ENCODE measurements at regions not wholly inside any gene's neighbourhood (a gene's known extent, or its start where the extent isn't known, plus 50 kb on each side); places are given as distances from the start of the nearest gene placed in this dataset.
A peak's percentile ranks its signal among the peaks of the same experiment; 100 is the strongest.
"Not testable (repeated sequence)": the region's sequence is repeated elsewhere in the genome, so short reads cannot be mapped to it uniquely, and the experiment has no call there.

GRCh38 chr3:125779276-125779675 lies 184.0 kb upstream of the OSBPL11 start:
- H3K4me1 Mint-ChIP-seq (ENCODE audit: low read depth); H3K9me3 Mint-ChIP-seq; DNase-seq (ENCODE audit: low spot score); H3K4me3 Mint-ChIP-seq; H3K27me3 Mint-ChIP-seq (ENCODE audit: insufficient read depth); H3K36me3 Mint-ChIP-seq (ENCODE audit: low read depth); intact Hi-C loops (cut with micrococcal nuclease); H3K27ac Mint-ChIP-seq: not testable (repeated sequence)

- H3K36me3 Mint-ChIP-seq (ENCODE audit: low read depth); H3K27ac Mint-ChIP-seq; H3K4me1 Mint-ChIP-seq (ENCODE audit: low read depth); H3K4me3 Mint-ChIP-seq; H3K9me3 Mint-ChIP-seq; intact Hi-C loops (cut with micrococcal nuclease); DNase-seq (ENCODE audit: low spot score); H3K27me3 Mint-ChIP-seq (ENCODE audit: insufficient read depth): not testable (repeated sequence)
Observed at GRCh38 chr3:125779918-125780317, 184.6 kb upstream of the OSBPL11 start.

DNA sequence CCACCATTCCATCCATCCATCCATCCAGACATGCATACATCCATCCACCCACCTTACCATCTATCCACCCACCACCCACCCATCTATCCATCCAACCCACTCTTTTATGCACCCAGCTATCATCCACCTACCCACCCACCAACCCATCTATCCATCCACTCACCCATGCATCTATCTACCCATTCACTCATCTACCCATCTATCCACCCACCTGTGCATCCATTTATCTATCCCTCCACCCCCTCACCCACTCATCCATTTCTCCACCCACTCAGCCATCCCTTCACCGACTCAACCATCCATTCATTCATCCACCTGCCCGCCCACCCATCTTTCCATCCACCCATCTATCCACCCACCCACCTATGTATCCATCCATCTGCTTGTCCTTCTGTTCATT lies 186.4 kb upstream of the OSBPL11 start:
- H3K36me3 Mint-ChIP-seq (ENCODE audit: low read depth); H3K4me3 Mint-ChIP-seq; H3K27me3 Mint-ChIP-seq (ENCODE audit: insufficient read depth); H3K4me1 Mint-ChIP-seq (ENCODE audit: low read depth); intact Hi-C loops (cut with micrococcal nuclease); H3K27ac Mint-ChIP-seq; DNase-seq (ENCODE audit: low spot score); H3K9me3 Mint-ChIP-seq: not testable (repeated sequence)

DNA sequence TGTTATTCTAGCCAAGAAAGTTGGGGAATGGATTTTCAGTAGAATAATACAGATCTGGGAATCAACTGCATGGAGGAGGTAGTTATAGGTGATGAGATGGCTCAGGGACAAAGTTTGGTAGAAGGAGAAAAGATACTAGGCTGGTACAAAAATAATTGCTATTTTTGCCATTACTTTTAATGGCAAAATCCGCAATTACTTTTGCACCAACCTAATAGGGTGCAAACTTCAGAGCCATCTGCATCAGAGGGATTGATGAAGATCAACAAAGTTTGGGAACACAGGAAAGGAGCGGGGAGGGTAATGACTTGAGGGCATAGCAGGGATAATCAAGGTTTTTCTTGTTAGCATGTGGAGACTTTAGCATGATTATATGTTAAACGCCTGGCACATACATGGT lies 178.7 kb upstream of the ROPN1B start:
- H3K36me3 Mint-ChIP-seq (ENCODE audit: low read depth); H3K4me1 Mint-ChIP-seq (ENCODE audit: low read depth); DNase-seq (ENCODE audit: low spot score); intact Hi-C loops (cut with micrococcal nuclease); H3K4me3 Mint-ChIP-seq; H3K27ac Mint-ChIP-seq; H3K9me3 Mint-ChIP-seq: not testable (repeated sequence)
- H3K27me3 Mint-ChIP-seq (ENCODE audit: insufficient read depth) = peaks cover 12% of the 10 kb centered on the region

DNA sequence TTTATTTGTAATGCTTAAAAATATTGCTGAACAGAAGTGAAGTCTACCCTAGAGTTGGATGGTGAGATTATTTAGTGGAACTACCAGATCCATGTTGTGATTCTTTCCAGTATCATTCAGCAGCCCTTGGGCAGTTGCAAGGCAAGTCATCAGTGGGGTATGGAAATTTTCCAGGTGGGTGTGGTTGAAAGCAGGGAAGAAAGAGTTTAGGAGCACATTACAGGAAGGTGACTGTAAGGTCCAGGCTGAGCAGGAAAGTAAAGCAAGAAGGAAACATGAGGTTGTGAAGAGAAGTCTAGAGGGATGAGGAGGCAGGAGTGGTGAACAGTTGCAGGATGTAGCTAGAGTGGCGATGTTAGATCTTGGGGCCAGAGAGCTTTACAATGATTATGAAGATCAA lies 178.0 kb upstream of the ROPN1B start:
- DNase-seq (ENCODE audit: low spot score); H3K27ac Mint-ChIP-seq; H3K4me1 Mint-ChIP-seq (ENCODE audit: low read depth); H3K36me3 Mint-ChIP-seq (ENCODE audit: low read depth); H3K9me3 Mint-ChIP-seq; H3K4me3 Mint-ChIP-seq; intact Hi-C loops (cut with micrococcal nuclease): not testable (repeated sequence)
- H3K27me3 Mint-ChIP-seq (ENCODE audit: insufficient read depth) = peaks cover 12% of the 10 kb centered on the region

DNA sequence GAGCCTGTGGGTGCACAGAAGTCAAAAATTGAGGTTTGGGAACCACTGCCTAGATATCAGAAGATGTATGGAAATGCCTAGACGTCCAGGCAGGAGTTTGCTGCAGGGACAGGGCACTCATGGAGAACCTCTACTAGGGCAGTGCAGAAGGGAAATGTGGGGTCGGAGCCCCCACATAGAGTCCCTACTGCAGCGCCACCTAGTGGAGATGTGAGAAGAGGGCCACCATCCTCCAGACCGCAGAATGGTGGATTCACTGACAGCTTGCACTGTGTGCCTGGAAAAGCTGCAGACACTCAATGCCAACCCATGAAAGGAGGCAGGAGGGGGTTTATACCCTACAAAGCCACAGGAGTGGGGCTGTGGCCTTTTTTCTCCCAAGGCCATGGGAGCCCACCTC lies 159.0 kb upstream of the ROPN1B start:
- H3K27me3 Mint-ChIP-seq (ENCODE audit: insufficient read depth); H3K4me1 Mint-ChIP-seq (ENCODE audit: low read depth); intact Hi-C loops (cut with micrococcal nuclease); H3K36me3 Mint-ChIP-seq (ENCODE audit: low read depth); H3K27ac Mint-ChIP-seq; H3K4me3 Mint-ChIP-seq; DNase-seq (ENCODE audit: low spot score): not testable (repeated sequence)
- H3K9me3 Mint-ChIP-seq = peaks cover 38% of the 10 kb centered on the region

DNA sequence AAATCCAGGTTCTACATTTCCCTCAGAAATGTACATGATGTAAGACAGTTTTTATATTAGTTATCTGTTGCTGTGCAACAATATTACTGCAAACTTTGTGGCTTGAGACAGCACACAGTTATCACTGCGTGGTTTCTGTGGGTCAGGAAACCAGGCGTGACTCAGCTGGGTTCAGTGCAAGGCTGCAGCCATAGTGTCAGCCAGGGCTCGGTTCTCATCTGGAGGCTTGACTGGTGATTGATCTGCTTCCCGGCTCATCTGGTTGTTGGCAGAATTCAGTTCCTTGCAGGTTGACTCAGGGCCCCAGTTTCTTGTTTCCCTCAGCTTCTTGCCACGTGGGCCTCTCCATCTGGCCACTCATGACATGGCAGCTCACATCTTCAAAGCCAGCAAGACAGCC lies 146.8 kb upstream of the ROPN1B start:
- H3K36me3 Mint-ChIP-seq (ENCODE audit: low read depth); H3K4me3 Mint-ChIP-seq; intact Hi-C loops (cut with micrococcal nuclease); H3K27me3 Mint-ChIP-seq (ENCODE audit: insufficient read depth); H3K27ac Mint-ChIP-seq; H3K4me1 Mint-ChIP-seq (ENCODE audit: low read depth): not testable (repeated sequence)
- peaks cover 13% of the 10 kb centered on the region for H3K9me3 Mint-ChIP-seq
- DNase-seq (ENCODE audit: low spot score) = peak; percentile 2

DNA sequence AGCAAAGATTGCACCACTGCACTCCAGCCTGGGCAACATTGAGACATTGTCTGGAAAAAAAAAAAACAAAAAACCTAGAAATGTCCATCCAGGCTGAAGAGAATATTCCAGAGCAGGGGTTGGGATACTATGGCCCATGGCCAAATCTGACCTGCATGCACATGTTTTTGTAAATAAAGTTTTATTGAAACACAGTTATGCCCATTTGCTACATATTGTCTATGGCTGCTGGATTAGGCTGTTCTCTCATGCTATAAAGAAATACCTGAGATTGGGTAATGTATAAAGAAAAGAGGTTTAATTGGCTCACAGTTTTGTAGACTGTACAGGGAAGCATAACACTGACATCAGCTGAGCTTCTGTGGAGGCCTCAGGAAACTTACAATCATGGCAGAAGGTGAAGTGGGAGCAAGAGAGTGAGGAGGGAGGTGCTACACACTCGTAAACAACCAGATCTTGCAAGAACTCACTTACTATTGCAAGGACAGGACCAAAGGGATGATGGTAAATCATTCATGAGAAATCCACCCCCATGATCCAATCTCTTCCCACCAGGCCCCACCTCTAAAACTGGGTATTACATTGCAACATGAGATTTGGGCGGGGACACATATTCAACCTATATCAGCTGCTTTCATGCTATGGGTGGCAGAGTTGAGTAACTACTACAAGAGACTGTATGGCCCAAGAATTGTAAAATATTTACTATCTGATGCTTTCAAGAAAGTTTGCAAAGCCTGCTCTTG lies 137.8 kb upstream of the ROPN1B start:
- H3K27me3 Mint-ChIP-seq (ENCODE audit: insufficient read depth); H3K36me3 Mint-ChIP-seq (ENCODE audit: low read depth); intact Hi-C loops (cut with micrococcal nuclease); DNase-seq (ENCODE audit: low spot score); H3K27ac Mint-ChIP-seq; H3K4me1 Mint-ChIP-seq (ENCODE audit: low read depth); H3K4me3 Mint-ChIP-seq: not testable (repeated sequence)
- peaks cover 20% of the 10 kb centered on the region for H3K9me3 Mint-ChIP-seq

- H3K9me3 Mint-ChIP-seq; DNase-seq (ENCODE audit: low spot score); H3K4me3 Mint-ChIP-seq; H3K27ac Mint-ChIP-seq; H3K4me1 Mint-ChIP-seq (ENCODE audit: low read depth); intact Hi-C loops (cut with micrococcal nuclease); H3K27me3 Mint-ChIP-seq (ENCODE audit: insufficient read depth); H3K36me3 Mint-ChIP-seq (ENCODE audit: low read depth): not testable (repeated sequence)
Observed at GRCh38 chr3:125835562-125835961, 133.4 kb upstream of the ROPN1B start.

GRCh38 chr3:125836011-125836551 lies 132.9 kb upstream of the ROPN1B start:
- H3K27ac Mint-ChIP-seq; H3K9me3 Mint-ChIP-seq; H3K27me3 Mint-ChIP-seq (ENCODE audit: insufficient read depth); H3K4me1 Mint-ChIP-seq (ENCODE audit: low read depth); H3K4me3 Mint-ChIP-seq; intact Hi-C loops (cut with micrococcal nuclease); H3K36me3 Mint-ChIP-seq (ENCODE audit: low read depth); DNase-seq (ENCODE audit: low spot score): not testable (repeated sequence)

- H3K36me3 Mint-ChIP-seq (ENCODE audit: low read depth); H3K4me3 Mint-ChIP-seq; H3K27ac Mint-ChIP-seq; DNase-seq (ENCODE audit: low spot score); H3K9me3 Mint-ChIP-seq; H3K4me1 Mint-ChIP-seq (ENCODE audit: low read depth); H3K27me3 Mint-ChIP-seq (ENCODE audit: insufficient read depth); intact Hi-C loops (cut with micrococcal nuclease): not testable (repeated sequence)
Observed at GRCh38 chr3:125836786-125837185, 132.2 kb upstream of the ROPN1B start.

DNA sequence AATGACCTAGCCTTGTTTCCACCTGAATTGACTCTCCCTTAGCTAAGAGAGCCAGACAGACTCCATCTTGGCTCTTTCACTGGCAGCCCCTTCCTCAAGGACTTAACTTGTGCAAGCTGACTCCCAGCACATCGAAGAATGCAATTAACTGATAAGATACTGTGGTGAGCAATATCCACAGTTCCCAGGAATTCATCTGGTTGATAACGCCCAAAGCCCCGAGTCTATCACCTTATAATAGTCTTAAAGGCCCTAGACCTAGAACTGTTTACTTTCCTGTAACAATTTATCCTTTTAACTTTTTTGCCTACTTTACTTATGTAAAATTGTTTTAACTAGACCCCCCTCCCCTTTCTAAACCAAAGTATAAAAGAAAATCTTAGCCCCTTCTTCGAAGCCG lies 130.1 kb upstream of the ROPN1B start:
- H3K9me3 Mint-ChIP-seq; H3K4me3 Mint-ChIP-seq; H3K36me3 Mint-ChIP-seq (ENCODE audit: low read depth); H3K4me1 Mint-ChIP-seq (ENCODE audit: low read depth); intact Hi-C loops (cut with micrococcal nuclease); H3K27me3 Mint-ChIP-seq (ENCODE audit: insufficient read depth); DNase-seq (ENCODE audit: low spot score); H3K27ac Mint-ChIP-seq: not testable (repeated sequence)

DNA sequence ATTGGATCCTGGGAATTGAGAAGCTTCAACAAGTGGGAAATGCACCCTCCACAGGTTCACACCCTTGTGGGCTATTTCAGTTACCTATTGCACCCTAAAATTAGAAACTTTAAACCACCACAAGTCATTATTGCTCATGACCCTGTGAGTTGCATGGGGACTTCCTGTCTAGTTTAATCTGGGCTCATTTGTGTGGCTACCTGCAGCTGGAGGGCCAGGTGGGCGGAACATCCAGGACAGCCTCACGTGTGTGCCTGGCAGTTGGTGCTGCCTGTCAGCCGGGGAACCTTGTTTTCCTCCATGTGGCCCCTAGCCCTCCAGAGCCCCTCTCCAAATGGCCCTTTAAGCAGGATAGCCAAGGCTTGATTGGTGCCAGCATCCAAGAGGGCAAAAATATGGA lies 128.5 kb upstream of the ROPN1B start:
- intact Hi-C loops (cut with micrococcal nuclease); H3K36me3 Mint-ChIP-seq (ENCODE audit: low read depth); H3K27me3 Mint-ChIP-seq (ENCODE audit: insufficient read depth); H3K27ac Mint-ChIP-seq; H3K4me3 Mint-ChIP-seq; H3K9me3 Mint-ChIP-seq; DNase-seq (ENCODE audit: low spot score); H3K4me1 Mint-ChIP-seq (ENCODE audit: low read depth): not testable (repeated sequence)

GRCh38 chr3:125847966-125848365 lies 121.0 kb upstream of the ROPN1B start:
- H3K27ac Mint-ChIP-seq; DNase-seq (ENCODE audit: low spot score); H3K4me3 Mint-ChIP-seq; H3K36me3 Mint-ChIP-seq (ENCODE audit: low read depth); H3K27me3 Mint-ChIP-seq (ENCODE audit: insufficient read depth); H3K9me3 Mint-ChIP-seq; H3K4me1 Mint-ChIP-seq (ENCODE audit: low read depth); intact Hi-C loops (cut with micrococcal nuclease): not testable (repeated sequence)
